NCI-H345 treated with DMSO at 0.1 percent for 48 hours (cell line): ENCODE measurements at regions not wholly inside any gene's neighbourhood (a gene's known extent, or its start where the extent isn't known, plus 50 kb on each side); places are given as distances from the start of the nearest gene placed in this dataset.

Experiments used
- DNase-seq: peaks from one replicate; lab custom pipeline; 2025; ENCODE audit not compliant: unreplicated experiment; lab: John Stamatoyannopoulos, UW

DNA sequence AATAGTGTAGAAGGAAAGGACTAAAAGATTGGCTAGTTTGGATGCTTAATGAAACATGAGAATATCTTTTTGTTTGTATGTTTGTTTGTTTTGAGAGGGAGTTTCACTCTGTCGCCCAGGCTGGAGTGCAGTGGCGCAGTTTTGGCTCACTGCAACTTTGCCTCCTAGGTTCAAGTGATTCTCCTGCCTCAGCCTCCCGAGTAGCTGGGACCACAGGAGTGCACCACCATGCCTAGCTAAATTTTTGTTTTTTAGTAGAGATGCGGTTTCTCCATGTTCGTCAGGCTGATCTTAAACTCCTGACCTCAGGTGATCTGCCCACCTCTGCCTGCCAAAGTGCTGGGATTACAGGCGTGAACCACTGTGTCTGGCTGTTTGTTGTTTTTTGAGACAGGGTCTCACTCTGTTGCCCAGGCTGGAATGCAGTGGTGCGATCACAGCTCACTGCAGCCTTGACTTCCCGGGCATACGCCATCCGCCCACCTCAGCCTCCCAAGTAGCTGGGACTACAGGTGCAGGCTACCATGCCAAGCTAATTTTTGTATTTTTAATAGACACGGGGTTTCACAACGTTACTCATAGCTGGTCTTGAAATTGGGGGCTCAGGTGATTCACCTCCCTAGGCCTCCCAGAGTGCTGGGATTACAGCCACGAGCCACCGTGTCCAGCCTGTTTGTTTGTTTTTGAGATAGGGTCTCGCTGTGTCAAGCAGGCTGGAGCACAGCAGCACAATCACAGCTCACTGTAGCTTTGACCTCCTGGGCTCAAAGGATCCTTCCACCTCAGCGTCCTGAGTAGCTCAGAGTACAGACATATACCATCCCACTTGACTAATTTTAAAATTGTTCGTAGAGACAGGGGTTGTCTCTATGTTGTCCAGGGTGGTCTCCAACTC lies 209.2 kb downstream of the MYCN start:
- DNase-seq: no peak

- DNase-seq: no peak
These were observed 208.4 kb downstream of the MYCN start for GRCh38 chr2:16148632-16149348.

DNA sequence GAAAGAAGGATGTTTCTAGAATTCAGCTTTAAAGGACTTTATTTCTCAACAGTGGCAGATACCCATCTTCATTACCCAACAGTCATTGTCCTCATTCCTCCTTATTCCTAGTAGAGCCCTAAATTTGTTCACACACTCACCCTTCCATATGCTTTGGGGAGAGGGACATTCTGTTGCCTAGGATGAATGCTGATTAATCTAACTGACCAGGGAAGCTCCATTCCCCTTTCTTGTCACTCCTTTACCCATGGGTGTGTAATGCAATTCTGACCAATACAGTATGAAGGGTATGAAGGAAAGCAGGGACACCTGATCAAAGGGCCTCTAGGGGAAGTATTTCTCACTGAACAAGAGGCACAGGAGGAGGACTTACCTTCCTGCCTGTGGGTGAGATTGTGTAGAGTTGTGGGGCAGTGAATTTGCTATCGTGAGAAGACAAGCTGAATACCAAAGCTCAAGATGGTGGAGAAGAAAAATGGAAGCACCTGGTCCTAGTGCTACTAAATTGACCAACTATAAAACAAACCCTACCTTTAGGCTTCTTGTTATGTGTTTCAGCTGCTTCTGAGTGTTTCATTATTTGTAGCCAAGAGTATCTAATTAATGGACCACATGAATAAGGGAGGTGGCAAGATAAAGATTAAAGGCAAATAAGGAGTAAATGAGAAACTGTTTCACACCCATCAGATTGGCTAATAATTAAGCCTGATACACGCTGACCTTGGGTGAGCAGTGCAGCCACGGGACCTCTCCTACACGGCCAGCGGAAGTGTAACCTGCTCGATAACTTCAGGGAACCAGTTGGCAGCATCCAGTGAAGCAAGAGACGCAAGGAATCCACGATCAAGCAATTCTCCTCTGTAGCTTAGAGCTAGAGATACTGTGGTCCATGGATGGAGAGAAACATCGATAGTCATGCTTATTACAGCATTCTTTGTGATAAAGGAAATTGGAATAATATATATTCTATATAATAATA lies 202.3 kb downstream of the MYCN start:
- DNase-seq: no peak

DNA sequence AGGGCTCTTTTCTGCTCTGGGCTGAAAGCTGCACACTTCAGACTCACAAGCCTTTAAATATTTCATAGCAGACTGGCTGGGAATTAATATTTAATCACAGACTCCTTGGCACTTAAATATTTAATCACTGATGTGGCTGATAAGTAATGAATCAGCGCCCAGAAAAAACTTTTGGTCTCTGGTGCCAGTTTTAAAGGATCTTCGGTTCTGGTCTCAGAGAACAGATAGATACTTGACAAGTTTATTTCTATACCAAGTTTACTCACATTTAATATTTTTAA lies 201.2 kb downstream of the MYCN start:
- no peak for DNase-seq

GRCh38 chr2:16140771-16141640 lies 200.7 kb downstream of the MYCN start:
- no peak for DNase-seq

DNA sequence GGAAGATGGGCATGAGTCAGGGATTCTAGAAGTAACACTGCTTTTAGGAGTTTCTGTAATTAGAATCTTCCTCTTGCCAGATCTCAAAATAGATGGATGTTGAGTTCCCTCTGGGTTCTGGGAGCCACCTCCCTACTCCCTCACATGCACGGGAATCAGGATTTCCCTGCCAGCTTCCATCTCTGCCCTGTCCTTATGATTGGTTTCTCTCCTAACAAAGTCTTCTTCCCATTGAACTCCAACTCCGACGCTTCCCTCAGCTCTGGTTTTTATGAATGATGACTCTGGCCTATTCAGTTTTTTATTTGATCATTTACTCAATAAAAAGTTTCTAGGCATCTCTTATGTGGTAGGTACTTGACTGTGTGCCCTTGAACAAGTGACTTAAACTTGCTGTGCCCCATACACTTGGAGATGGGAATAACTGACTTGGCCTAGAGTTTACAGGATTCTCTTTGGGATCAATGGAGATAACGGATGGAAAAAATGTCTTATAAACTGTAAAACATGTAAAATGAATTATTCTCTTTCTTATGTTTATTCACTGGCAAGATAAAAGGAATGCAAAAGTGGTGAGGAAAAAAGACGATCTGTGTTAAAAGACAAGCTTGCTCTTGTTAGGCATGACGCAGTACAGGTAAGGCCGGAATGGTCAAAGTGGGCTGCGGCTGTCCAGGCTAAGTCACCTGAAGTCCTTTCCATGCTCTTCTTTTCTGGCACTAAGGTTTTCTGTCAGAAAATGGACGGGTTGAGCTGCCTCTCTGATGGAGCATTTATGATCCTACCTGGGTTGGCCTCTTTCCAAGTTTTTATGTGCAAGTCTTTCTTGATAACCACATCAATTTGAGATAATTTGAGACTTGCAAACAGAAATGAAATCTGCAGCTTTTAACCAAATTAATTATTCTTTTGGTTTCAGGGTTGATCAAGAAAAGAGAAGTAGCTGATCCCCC lies 199.6 kb downstream of the MYCN start:
- no peak for DNase-seq

DNA sequence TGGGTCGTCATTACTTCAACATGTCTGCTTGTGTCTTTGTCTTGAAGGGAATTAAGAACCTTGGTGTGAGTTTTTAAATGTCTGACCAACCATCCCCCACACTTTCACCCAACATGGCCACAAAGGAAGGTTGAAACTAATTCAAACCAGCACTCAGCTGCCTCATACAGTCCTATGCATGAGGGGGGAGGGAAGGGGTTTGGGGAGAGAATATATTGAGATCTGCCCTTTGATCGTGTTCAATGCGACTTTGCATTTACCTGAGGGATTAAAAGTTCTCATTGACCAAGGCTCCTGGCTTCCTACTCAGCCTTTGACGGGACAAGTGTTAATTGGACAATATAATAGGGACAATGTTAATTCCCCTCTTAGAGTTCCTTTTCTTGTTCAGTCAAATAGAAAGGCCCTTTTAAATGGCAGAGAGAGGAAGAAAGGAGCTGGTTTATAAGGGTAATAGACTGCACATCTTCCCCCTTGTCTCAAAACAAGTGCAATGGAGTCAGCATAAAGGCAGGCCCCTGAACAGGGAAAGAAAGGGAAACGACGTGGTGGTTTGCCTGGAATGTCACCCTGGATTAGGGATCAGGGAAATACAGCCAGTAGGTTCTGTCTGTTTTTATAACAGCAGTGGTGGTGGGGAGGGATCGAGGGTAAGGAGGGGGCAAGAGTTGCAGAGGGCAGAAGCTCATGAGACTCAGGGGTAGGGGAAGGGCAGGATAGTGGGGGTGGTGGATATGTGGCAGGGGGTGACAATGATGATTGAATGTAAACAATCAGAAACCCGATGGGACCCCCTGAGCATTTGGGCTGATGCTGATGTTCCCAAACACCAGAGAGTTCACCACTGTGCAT lies 198.7 kb downstream of the MYCN start:
- DNase-seq: no peak

DNA sequence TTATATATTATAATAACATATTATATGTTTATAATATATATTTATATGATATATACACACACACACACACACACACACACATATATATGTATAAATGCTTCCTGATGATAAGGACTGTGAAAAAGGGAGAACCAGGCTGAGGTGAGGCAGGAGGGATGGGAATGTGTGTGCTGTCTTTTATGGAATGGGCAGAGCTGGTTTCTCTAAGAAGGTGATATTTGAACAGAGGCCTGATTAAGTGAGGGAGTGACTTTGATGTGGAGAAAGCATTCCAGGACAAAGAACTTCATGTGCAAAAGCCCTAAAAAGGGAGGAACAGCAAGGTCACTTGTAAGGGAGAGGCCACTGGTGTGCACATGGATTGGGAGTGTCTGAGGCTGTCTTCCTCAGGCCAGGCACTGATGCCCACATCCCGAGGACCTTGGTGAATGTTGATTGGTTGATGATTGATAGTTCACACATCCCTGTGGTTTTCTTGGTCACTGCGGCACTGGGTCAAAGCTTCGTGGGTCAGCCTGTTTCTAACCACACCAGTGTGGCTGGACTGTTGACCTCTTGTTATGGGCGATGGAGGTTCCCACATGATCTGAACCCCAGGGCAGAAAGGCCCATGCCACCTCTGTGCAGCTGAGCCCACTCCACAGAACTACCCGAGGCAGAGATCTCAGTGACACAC lies 196.9 kb downstream of the MYCN start:
- no peak for DNase-seq

- DNase-seq: no peak
These were observed 196.2 kb downstream of the MYCN start for GRCh38 chr2:16136461-16137035.

DNA sequence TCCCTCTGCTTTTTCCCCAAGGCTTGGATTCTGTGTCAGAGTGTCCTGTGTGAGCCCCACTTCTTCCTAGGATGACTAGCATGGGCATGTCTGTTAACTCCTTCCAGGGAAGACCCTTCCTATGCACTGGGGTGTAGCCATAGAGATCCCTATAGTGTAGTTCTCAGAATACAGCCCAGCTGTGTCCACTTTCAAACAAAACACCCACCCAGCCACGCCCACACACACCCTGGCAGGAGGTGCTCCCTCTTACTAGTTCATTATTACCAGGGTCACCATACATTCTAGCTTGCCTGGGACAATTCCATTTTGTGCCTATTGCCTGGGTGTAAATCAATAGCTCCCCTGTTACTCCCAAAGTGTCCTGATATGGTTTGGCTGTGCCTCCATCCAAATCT lies 195.6 kb downstream of the MYCN start:
- DNase-seq: no peak

- no peak for DNase-seq
These were observed 195.0 kb downstream of the MYCN start for GRCh38 chr2:16135196-16135912.

DNA sequence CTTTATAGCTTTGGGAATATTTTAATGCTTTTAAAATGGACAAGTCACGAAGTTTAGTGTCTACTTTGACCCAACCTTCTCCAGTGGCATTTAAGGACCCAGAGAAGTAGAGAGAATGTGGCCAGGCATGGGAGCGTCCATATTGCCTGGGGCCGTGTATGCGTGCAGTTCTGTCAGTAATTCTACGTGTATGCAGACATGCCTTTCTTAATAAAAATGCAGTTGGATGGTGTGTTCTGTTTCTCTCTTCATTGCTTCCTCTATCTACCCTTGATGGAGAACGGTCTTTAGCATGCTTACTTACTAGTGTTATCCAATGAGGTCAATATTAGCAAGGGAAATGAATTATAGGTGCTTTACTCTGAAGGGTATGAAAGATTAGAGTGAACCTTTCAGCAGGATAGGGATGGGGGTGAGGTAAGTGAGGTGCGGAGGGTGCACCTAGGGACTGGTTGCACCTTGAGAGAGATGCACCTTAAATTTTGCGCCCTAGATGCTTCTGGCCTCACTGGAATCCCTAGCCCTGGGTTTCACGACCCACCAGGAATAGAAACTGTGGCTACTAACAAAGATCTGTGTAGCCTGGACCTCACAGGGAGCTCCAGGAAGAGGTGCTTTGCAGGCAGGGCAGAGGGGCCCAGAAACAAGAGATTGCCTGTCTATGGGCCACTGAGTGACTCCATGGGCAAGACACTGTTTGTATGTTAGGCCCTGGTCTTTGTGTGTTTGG lies 194.3 kb downstream of the MYCN start:
- DNase-seq: no peak

GRCh38 chr2:16130906-16131400 lies 190.6 kb downstream of the MYCN start:
- no peak for DNase-seq

- DNase-seq: no peak
These were observed 190.2 kb downstream of the MYCN start for GRCh38 chr2:16130541-16130880.

- no peak for DNase-seq
These were observed 189.6 kb downstream of the MYCN start for GRCh38 chr2:16129716-16130540.
